ENCODE measurements at regions not wholly inside any gene's neighbourhood (a gene's known extent, or its start where the extent isn't known, plus 50 kb on each side); places are given as distances from the start of the nearest gene placed in this dataset.
"Not testable (repeated sequence)": the region's sequence is repeated elsewhere in the genome, so short reads cannot be mapped to it uniquely, and the experiment has no call there.

DNA sequence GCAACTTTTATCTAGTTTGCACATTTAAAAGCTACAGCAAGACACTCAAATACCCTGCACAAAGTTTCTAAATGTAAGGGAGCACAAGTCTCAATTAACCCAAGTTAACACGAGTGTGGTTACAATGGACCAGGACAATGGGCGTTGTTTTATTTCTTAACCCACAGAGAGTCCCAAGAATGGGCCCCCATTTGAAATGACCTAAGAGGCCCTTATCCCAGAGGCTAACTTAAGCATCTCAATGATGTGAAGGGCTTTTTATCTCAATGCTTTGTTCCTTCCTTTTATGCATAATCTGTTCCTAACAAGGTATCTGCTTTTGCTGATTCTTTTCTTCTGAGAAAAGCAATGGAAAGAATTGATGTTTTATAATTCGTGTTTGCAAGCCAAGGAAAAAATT, 151.5 kb upstream of the SALL3 start:
- TF ChIP-seq SNAI2 (CRISPR knock-in tag; IDR thresholded peaks at IDR 0.05) (no peak), OSR1 (CRISPR knock-in tag; IDR thresholded peaks at IDR 0.05) (no peak), ZNF8 (CRISPR knock-in tag; IDR thresholded peaks at IDR 0.05) (no peak), ISL1 (CRISPR knock-in tag; IDR thresholded peaks at IDR 0.05) (no peak), CSDC2 (CRISPR knock-in tag; IDR thresholded peaks at IDR 0.05) (no peak), ZC3H10 (CRISPR knock-in tag; IDR thresholded peaks at IDR 0.05) (no peak), ZNF70 (CRISPR knock-in tag; IDR thresholded peaks at IDR 0.05) (no peak), ZNF565 (CRISPR knock-in tag; conservative IDR thresholded peaks at IDR 0.05; ENCODE audit: low read depth) (no peak)
- TF ChIP-seq, protein P1, sequence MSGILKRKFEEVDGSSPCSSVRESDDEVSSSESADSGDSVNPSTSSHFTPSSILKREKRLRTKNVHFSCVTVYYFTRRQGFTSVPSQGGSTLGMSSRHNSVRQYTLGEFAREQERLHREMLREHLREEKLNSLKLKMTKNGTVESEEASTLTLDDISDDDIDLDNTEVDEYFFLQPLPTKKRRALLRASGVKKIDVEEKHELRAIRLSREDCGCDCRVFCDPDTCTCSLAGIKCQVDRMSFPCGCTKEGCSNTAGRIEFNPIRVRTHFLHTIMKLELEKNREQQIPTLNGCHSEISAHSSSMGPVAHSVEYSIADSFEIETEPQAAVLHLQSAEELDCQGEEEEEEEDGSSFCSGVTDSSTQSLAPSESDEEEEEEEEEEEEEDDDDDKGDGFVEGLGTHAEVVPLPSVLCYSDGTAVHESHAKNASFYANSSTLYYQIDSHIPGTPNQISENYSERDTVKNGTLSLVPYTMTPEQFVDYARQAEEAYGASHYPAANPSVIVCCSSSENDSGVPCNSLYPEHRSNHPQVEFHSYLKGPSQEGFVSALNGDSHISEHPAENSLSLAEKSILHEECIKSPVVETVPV (CRISPR knock-in tag; IDR thresholded peaks at IDR 0.05) = no peak
- no peak for ATAC-seq

DNA sequence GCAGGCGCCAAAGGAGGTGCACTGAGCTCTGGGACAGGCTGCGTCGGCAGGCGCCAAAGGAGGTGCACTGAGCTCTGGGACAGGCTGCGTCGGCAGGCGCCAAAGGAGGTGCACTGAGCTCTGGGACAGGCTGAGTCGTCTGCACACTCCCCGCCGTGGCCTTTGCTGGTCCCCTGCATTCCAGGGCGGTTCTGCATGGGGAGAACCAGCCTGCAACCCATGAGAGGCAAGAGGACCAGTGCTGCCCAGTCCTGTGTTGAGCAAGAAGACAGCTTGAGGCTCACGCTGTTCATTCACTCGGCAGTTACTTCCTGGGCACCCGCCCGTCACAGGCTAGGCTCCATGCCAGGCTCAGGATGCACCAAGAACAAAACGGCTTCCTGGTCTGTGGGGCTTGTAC, 150.6 kb upstream of the SALL3 start:
- not testable (repeated sequence) for ATAC-seq

DNA sequence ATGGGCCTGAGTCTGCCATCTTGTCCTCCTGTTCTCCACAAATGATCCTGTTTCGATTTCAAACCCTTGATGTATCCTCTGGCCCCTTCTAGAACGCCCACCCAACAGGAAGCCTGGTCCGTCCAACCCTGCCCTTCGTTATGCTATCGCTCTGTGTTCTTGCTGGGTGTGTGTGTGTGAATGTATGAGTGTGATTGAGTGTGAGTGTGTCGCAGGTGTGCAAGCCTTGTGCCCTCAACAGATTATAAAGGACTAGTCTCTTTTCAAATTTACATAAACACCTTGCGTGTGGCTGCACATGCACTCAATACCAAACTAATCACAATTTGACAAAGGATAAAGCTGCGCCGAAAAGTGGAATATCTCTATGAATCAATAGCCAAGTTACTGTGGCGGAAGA, 149.5 kb upstream of the SALL3 start:
- TF ChIP-seq, protein P2, sequence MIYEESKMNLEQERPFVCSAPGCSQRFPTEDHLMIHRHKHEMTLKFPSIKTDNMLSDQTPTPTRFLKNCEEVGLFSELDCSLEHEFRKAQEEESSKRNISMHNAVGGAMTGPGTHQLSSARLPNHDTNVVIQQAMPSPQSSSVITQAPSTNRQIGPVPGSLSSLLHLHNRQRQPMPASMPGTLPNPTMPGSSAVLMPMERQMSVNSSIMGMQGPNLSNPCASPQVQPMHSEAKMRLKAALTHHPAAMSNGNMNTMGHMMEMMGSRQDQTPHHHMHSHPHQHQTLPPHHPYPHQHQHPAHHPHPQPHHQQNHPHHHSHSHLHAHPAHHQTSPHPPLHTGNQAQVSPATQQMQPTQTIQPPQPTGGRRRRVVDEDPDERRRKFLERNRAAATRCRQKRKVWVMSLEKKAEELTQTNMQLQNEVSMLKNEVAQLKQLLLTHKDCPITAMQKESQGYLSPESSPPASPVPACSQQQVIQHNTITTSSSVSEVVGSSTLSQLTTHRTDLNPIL (CRISPR knock-in tag; IDR thresholded peaks at IDR 0.05; ENCODE audit: low read depth) = no peak
- TF ChIP-seq TOX (CRISPR knock-in tag; IDR thresholded peaks at IDR 0.05; ENCODE audit: borderline replicate concordance) (no peak), ISL1 (CRISPR knock-in tag; IDR thresholded peaks at IDR 0.05) (no peak), ZNF565 (CRISPR knock-in tag; conservative IDR thresholded peaks at IDR 0.05; ENCODE audit: low read depth) (no peak), ZNF70 (CRISPR knock-in tag; IDR thresholded peaks at IDR 0.05) (no peak), CSDC2 (CRISPR knock-in tag; IDR thresholded peaks at IDR 0.05) (no peak), ESRRG (CRISPR knock-in tag; IDR thresholded peaks at IDR 0.05) (no peak), BACH2 (CRISPR knock-in tag; IDR thresholded peaks at IDR 0.05; ENCODE audit: borderline replicate concordance) (no peak), ZFP30 (CRISPR knock-in tag; IDR thresholded peaks at IDR 0.05) (no peak), SNAI2 (CRISPR knock-in tag; IDR thresholded peaks at IDR 0.05) (no peak), ZNF8 (CRISPR knock-in tag; IDR thresholded peaks at IDR 0.05) (no peak), ARNTL (CRISPR knock-in tag; IDR thresholded peaks at IDR 0.05; ENCODE audit: borderline replicate concordance, low read depth) (no peak), OSR1 (CRISPR knock-in tag; IDR thresholded peaks at IDR 0.05) (no peak), RARB (CRISPR knock-in tag; IDR thresholded peaks at IDR 0.05) (no peak), GLIS3 (CRISPR knock-in tag; IDR thresholded peaks at IDR 0.05) (no peak)
- TF ChIP-seq, protein P3, sequence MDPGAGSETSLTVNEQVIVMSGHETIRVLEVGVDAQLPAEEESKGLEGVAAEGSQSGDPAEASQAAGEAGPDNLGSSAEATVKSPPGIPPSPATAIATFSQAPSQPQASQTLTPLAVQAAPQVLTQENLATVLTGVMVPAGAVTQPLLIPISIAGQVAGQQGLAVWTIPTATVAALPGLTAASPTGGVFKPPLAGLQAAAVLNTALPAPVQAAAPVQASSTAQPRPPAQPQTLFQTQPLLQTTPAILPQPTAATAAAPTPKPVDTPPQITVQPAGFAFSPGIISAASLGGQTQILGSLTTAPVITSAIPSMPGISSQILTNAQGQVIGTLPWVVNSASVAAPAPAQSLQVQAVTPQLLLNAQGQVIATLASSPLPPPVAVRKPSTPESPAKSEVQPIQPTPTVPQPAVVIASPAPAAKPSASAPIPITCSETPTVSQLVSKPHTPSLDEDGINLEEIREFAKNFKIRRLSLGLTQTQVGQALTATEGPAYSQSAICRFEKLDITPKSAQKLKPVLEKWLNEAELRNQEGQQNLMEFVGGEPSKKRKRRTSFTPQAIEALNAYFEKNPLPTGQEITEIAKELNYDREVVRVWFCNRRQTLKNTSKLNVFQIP (CRISPR knock-in tag; IDR thresholded peaks at IDR 0.05; ENCODE audit: borderline replicate concordance, low read depth) = no peak
- TF ChIP-seq, protein P1 (CRISPR knock-in tag; IDR thresholded peaks at IDR 0.05) = no peak
- no peak for ATAC-seq

DNA sequence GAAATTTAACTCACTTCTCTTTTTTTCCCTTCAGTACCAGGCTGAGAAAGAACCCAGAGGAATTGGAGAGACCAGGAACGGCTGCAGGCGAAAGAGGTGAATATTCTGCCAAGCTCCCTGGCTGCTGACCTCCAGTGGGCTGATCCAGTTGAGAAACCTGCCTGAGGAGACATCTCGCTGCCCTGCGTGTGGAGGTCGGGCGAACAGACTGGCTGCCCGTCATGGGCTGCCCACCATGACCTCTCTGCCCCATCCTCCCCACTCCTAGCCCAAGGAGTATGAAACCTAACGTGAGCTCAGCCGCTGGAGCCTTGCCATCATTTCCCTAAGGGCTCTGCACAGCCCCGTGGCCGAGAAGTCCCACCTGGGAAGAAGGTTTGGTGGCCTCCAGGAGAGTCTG, 148.8 kb upstream of the SALL3 start:
- no peak for ATAC-seq
- TF ChIP-seq ISL1 (CRISPR knock-in tag; IDR thresholded peaks at IDR 0.05) (no peak), SNAI2 (CRISPR knock-in tag; IDR thresholded peaks at IDR 0.05) (no peak), ZFP3 (CRISPR knock-in tag; IDR thresholded peaks at IDR 0.05) (no peak), ZFP30 (CRISPR knock-in tag; IDR thresholded peaks at IDR 0.05) (no peak), ZNF8 (CRISPR knock-in tag; IDR thresholded peaks at IDR 0.05) (no peak), BACH2 (CRISPR knock-in tag; IDR thresholded peaks at IDR 0.05; ENCODE audit: borderline replicate concordance) (no peak), ESRRG (CRISPR knock-in tag; IDR thresholded peaks at IDR 0.05) (no peak), ZC3H10 (CRISPR knock-in tag; IDR thresholded peaks at IDR 0.05) (no peak), RARB (CRISPR knock-in tag; IDR thresholded peaks at IDR 0.05) (no peak), ZNF565 (CRISPR knock-in tag; conservative IDR thresholded peaks at IDR 0.05; ENCODE audit: low read depth) (no peak), PPARA (CRISPR knock-in tag; IDR thresholded peaks at IDR 0.05; ENCODE audit: borderline replicate concordance) (no peak), ZNF70 (CRISPR knock-in tag; IDR thresholded peaks at IDR 0.05) (no peak), ARNTL (CRISPR knock-in tag; IDR thresholded peaks at IDR 0.05; ENCODE audit: borderline replicate concordance, low read depth) (no peak), OSR1 (CRISPR knock-in tag; IDR thresholded peaks at IDR 0.05) (no peak), TCF4 (CRISPR knock-in tag; IDR thresholded peaks at IDR 0.05; ENCODE audit: borderline replicate concordance) (no peak)
- TF ChIP-seq, protein P4, sequence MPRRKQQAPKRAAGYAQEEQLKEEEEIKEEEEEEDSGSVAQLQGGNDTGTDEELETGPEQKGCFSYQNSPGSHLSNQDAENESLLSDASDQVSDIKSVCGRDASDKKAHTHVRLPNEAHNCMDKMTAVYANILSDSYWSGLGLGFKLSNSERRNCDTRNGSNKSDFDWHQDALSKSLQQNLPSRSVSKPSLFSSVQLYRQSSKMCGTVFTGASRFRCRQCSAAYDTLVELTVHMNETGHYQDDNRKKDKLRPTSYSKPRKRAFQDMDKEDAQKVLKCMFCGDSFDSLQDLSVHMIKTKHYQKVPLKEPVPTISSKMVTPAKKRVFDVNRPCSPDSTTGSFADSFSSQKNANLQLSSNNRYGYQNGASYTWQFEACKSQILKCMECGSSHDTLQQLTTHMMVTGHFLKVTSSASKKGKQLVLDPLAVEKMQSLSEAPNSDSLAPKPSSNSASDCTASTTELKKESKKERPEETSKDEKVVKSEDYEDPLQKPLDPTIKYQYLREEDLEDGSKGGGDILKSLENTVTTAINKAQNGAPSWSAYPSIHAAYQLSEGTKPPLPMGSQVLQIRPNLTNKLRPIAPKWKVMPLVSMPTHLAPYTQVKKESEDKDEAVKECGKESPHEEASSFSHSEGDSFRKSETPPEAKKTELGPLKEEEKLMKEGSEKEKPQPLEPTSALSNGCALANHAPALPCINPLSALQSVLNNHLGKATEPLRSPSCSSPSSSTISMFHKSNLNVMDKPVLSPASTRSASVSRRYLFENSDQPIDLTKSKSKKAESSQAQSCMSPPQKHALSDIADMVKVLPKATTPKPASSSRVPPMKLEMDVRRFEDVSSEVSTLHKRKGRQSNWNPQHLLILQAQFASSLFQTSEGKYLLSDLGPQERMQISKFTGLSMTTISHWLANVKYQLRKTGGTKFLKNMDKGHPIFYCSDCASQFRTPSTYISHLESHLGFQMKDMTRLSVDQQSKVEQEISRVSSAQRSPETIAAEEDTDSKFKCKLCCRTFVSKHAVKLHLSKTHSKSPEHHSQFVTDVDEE (CRISPR knock-in tag; IDR thresholded peaks at IDR 0.05) = no peak
- TF ChIP-seq, protein P5, sequence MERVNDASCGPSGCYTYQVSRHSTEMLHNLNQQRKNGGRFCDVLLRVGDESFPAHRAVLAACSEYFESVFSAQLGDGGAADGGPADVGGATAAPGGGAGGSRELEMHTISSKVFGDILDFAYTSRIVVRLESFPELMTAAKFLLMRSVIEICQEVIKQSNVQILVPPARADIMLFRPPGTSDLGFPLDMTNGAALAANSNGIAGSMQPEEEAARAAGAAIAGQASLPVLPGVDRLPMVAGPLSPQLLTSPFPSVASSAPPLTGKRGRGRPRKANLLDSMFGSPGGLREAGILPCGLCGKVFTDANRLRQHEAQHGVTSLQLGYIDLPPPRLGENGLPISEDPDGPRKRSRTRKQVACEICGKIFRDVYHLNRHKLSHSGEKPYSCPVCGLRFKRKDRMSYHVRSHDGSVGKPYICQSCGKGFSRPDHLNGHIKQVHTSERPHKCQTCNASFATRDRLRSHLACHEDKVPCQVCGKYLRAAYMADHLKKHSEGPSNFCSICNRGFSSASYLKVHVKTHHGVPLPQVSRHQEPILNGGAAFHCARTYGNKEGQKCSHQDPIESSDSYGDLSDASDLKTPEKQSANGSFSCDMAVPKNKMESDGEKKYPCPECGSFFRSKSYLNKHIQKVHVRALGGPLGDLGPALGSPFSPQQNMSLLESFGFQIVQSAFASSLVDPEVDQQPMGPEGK (CRISPR knock-in tag; IDR thresholded peaks at IDR 0.05; ENCODE audit: borderline replicate concordance) = no peak
- TF ChIP-seq, protein P1 (CRISPR knock-in tag; IDR thresholded peaks at IDR 0.05) = no peak
